Epithelial cell of proximal tubule (primary cell): ENCODE measurements at regions not wholly inside any gene's neighbourhood (a gene's known extent, or its start where the extent isn't known, plus 50 kb on each side); places are given as distances from the start of the nearest gene placed in this dataset.
"Not testable (repeated sequence)": the region's sequence is repeated elsewhere in the genome, so short reads cannot be mapped to it uniquely, and the experiment has no call there.

ENCODE experiments used
- DNase-seq: peaks from one replicate; pipeline ENCODE4 v3.0.0-alpha.2; 2011; ENCODE audit warnings: low read depth
- H3K4me3 ChIP-seq: 2 replicates; pipeline ENCODE4 v1.5.1; 2011; ENCODE audit warnings: low read depth, mild to moderate bottlenecking, low read length
- TF ChIP-seq, protein P1 (sequence below): conservative IDR thresholded peaks from 2 replicates; pipeline ENCODE4 v1.5.1; 2012; ENCODE audit warnings: low read depth, mild to moderate bottlenecking, low read length

DNA sequence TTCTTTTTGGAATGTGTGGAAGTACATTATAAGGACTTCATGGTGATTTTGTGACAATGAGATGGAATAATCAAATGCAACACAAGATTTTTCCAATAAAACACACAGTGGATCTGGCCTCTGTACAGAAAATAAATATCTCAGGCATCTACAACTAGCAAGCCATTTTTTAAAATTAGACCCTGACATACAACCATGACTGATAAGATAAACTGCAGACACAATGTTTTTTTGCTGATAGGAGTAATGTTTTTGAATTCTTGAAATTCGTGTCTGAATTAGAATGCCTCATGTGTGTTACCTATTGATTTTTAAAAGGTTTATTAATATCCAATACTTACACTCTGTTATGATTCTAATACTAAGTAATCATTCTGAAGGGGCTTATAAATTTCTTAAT, 328.1 kb downstream of the HGF start:
- TF ChIP-seq, protein P1, sequence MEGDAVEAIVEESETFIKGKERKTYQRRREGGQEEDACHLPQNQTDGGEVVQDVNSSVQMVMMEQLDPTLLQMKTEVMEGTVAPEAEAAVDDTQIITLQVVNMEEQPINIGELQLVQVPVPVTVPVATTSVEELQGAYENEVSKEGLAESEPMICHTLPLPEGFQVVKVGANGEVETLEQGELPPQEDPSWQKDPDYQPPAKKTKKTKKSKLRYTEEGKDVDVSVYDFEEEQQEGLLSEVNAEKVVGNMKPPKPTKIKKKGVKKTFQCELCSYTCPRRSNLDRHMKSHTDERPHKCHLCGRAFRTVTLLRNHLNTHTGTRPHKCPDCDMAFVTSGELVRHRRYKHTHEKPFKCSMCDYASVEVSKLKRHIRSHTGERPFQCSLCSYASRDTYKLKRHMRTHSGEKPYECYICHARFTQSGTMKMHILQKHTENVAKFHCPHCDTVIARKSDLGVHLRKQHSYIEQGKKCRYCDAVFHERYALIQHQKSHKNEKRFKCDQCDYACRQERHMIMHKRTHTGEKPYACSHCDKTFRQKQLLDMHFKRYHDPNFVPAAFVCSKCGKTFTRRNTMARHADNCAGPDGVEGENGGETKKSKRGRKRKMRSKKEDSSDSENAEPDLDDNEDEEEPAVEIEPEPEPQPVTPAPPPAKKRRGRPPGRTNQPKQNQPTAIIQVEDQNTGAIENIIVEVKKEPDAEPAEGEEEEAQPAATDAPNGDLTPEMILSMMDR: no peak
- no peak overlapping the region for H3K4me3 ChIP-seq
- DNase-seq: no peak

DNA sequence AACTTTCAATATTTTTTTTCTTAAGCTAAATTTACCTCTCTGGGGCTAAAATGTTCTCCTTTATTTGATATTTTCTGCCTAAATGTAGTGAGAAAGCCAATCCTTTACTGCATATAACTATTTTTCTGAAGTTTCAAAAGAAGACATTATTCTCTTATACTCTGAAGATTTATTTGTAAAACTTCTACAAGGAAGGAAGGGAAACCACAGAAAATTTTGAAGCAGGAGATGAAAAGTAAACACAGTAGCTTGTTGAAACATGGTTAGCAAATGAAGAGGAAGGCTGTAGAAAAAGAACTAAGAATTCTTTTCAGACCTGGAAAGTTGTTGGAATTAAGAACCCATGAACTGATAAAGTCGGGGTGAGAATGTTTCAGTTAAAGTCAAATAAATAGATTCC, 330.3 kb downstream of the HGF start:
- no peak for DNase-seq
- no peak overlapping the region for H3K4me3 ChIP-seq
- TF ChIP-seq, protein P1: no peak

DNA sequence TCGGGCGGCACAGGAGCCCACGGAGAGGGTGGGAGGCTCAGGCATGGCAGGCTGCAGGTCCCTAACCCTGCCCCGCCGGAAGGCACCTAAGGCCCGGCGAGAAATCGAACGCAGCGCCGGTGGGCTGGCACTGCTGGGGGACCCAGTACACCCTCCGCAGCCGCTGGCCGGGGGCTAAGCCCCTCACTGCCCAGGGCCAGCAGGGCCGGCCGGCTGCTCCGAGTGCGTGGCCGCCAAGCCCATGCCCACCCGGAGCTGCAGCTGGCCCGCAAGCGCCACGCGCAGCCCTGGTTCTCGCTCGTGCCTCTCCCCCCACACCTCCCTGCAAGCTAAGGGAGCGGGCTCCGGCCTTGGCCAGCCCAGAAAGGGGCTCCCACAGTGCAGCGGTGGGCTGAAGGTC, 332.7 kb downstream of the HGF start:
- not testable (repeated sequence) for H3K4me3 ChIP-seq, DNase-seq

DNA sequence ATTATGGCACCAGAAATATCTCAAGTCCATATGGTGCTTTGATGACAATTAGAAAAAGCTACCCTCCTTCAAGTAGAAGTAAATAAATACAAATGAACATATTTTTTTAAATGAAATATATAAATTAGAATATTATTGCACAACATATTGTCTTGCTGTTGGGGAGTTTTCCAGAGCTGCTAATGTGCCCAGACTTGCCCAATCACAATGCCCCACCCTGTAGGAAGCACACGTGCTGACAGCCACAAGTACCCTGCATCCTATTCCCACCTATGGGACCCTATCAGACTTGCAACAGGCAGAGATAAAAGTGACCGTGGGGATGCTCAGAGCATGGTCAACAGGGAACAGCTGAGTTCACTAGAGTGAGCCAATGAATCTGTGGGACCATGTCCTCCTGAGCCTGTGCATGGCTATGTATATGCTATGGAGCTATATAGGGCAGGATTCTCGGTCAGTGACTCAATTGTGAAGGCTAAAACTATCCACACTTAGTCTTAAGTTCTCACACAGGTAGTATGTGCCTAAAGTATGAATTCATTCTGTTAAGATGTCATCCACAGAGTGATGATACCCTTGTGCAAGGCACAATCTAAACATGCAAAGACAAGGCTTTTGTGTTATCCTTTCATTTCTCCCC, 336.0 kb downstream of the HGF start:
- TF ChIP-seq, protein P1: no peak
- DNase-seq: no peak
- no peak overlapping the region for H3K4me3 ChIP-seq

DNA sequence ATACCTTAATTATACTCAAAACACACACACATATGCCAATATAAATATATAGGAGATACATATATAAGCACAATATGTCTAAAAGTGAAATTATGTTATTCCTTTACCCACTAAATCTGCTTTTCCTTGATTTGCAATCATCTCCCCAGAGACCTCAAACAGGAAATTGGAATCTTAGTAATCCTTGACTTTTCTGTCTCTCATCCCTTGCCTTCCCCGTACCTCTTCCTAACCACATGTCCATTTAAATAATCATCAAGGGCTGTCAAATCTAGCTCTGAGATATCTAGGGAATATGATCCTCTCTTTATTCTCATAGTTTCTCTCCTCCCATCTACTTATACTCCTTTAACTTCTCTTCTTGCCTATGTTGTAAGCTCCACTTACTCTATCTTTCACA, 336.6 kb downstream of the HGF start:
- DNase-seq: no peak
- no peak overlapping the region for H3K4me3 ChIP-seq
- TF ChIP-seq, protein P1: no peak

DNA sequence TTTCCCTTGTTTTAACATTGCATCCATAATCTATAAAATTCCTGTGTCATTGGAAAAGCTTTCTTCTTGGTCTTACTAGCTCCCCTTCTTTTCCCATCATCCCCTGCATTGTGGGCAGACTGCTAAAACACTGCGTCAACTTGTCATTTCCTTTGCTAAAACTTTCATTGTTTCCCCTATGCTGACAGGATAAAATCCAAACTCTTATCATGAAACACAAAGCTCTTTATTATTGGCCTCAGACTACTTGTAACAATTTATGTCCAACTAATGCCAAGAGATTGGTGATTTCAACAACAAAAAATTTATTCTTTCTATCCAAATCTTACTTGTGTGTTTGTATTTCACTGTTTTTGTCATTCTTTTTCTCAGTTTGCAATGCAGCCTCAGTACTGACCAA, 339.1 kb downstream of the HGF start:
- H3K4me3 ChIP-seq: no peak overlapping the region
- DNase-seq: no peak

DNA sequence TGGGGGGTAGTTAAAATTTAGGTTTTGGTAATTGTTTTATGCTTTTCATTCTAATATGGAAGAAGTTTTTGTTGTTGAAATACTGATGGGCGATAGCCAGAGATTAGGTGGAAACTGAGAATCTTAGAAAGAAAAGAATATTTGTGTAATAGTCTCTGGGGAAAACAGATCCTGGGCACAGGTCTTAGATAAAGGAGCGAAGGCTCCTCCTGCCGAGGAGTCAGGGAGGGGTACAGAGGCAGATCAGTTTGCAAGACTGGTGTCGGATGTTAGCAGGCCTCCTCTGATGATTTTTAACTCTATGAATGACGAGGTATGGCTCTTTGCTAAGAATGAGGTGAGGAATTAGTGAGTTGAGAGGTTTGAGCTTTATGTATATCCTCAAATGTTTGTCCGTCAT, 339.7 kb downstream of the HGF start:
- no peak overlapping the region for H3K4me3 ChIP-seq
- TF ChIP-seq, protein P1: peak; percentile 41
- no peak for DNase-seq

More for the DNA sequence above, 339.1 kb downstream of the HGF start:
- TF ChIP-seq, protein P1: no peak
